ENCODE measurements at regions not wholly inside any gene's neighbourhood (a gene's known extent, or its start where the extent isn't known, plus 50 kb on each side); places are given as distances from the start of the nearest gene placed in this dataset.
"Not testable (repeated sequence)": the region's sequence is repeated elsewhere in the genome, so short reads cannot be mapped to it uniquely, and the experiment has no call there.

GRCh38 chr12:126982707-126983106, 1284.3 kb upstream of the TMEM132C start:
- no peak for DNase-seq (ENCODE audit: low read depth)

DNA sequence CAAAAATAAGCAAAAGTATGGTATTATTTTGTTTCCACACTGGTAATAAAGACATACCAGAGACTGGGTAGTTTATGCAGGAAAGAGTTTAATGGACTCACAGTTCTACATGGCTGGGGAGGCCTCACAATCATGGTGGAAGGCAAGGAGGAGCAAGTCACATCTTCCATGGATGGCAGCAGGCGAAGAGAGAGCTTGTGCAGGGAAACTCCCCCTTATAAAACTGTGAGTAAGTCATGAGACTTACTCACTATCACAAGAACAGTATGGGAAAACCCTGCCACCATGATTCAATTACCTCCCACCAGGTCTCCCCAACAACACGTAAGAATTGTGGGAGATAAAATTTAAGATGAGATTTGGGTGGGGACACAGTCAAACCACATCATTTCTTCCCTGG, 1283.2 kb upstream of the TMEM132C start:
- DNase-seq (ENCODE audit: low read depth): not testable (repeated sequence)

DNA sequence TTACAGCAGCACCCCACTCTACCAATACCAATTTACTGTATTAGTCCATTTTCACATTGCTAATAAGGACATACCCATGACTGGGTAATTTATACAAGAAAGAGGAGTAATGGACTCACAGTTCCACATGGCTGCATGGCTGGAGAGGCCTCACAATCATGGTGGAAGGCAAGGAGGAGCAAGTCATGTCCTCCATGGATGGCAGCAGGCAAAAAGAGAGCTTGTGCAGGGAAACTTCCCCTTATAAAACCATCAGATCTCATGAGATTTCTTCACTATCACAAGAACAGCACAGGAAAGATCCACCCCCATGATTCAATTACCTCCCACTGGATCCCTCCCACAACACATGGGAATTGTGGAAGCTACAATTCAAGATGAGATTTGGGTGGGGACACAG, 1281.3 kb upstream of the TMEM132C start:
- not testable (repeated sequence) for DNase-seq (ENCODE audit: low read depth)

DNA sequence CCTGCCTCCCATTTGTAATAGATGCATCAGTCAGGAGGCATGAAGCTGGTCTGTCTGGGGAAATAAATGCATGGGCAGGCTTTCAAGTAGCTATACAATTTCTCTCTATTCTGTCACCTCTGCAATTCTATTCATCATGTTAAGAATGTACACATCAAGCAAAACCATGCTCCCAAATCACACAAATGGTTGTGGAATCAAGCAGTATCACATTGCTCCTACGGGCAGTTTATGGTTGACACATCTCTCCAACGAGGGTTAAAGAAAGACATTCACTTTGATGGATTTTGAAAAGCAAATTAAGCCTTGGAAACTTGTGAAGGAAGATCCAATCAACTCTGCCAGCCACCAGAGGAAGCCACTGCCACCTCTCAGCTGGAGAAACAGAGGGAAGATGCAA, 1277.4 kb upstream of the TMEM132C start:
- no peak for DNase-seq (ENCODE audit: low read depth)

- no peak for DNase-seq (ENCODE audit: low read depth)
These were observed 1273.1 kb upstream of the TMEM132C start for GRCh38 chr12:126993898-126994297.

- no peak for DNase-seq (ENCODE audit: low read depth)
These were observed 1272.4 kb upstream of the TMEM132C start for GRCh38 chr12:126994599-126994998.

DNA sequence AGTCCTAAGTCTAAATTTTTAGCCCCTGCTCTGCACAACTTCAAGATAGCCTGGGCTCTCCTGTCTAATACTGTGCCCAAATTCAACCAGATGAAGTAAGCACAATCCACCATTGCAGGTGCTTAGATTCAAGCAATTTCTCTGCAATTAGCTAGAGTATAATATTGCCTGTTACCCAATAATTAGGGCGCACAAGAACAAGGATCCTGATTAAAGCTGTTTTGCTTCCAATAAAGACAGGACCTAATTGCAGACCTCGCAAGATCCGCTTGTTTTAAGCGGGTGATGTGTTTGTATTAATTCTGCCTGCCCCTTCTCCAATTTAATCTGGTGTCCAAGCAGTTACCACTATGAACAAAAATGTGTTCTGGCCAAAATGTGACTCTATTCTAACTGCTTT, 1268.9 kb upstream of the TMEM132C start:
- no peak for DNase-seq (ENCODE audit: low read depth)

- DNase-seq (ENCODE audit: low read depth): no peak
These were observed 1268.2 kb upstream of the TMEM132C start for GRCh38 chr12:126998747-126999285.

- no peak for DNase-seq (ENCODE audit: low read depth)
These were observed 1267.6 kb upstream of the TMEM132C start for GRCh38 chr12:126999352-126999751.

DNA sequence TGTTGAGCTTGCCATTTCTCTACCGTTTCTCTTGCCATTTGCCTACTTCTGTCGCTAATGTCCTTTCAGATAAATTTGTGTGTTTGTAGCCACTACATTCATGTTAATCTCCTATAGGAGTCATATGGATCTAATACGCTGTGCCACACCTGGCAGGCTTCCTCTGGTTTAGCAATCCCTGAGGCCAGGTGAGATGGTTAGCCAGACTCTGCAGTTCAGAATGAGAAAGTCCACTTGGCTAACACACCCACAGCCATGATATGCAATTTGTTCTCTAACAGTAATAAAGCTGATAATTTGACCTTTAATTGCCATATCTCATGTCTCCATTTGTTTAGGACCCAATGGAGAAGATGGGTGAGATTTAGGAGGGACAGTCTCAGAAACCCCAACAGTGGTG, 1261.6 kb upstream of the TMEM132C start:
- no peak for DNase-seq (ENCODE audit: low read depth)

- DNase-seq (ENCODE audit: low read depth): no peak
These were observed 1260.0 kb upstream of the TMEM132C start for GRCh38 chr12:127006972-127007371.

DNA sequence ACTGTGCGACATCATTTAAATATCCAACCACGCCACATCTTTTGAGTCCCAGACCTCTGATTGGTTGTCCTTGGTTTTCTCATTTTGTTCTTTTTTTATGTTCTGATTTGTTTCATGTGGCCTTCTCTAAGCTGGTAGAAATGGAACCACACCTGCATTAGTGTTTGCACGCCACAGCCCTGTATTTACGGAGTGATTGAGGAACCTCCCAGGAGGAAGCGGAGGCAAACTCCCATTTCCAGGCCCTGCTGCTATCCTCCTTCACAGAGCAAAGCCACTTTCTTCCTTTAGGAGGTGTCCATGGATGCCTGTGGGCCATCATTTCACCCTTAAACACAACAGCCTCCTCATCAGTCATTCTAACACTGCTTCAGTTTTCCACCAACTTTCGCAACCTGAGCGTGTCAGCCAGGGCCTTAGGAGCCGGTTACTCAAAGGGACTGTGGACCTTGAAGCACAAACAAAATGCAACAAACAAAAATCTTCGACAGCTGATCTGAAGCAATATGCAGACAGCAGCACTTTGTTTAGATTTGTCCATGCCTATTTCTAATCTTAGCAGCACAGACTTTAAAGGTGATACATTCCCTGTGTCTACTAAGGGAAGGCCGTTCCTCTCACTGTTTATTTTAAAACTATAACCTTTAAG, 1258.1 kb upstream of the TMEM132C start:
- no peak for DNase-seq (ENCODE audit: low read depth)

DNA sequence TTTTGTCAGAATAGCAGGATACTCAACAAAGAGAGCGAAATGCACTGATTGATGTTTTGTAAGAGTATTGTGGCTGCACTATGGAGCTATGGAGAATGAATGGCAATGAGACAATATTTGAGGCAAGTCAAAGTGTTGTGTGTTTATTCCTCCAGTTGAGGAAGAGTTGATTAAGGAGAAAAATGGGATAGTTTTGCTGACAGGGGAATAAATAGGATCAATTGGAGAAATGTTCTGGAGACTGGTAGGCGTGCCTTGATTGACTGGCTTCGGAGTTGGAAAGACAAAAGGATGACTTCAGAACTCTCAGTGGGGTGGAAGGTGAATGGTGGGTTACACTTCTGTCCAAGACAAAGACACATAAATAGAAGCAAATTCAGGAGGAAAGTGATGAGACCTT, 1254.9 kb upstream of the TMEM132C start:
- no peak for DNase-seq (ENCODE audit: low read depth)

DNA sequence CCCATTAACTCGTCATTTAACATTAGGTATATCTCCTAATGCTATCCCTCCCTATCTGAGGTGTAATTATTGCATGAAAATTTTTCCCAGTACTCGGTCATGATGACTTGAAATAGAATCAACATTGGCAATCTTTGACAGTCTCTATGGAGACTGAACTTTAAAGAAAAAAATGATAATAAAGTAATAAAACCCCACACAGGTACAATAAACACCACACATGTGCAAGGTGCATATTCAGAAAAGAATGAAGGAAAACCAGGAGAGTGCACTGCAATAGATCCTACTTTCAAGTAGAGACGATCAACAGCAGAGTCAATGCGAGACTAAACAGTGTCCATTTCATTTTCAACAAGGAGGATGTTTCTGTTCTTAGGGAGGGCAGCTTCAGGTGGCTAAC, 1253.8 kb upstream of the TMEM132C start:
- no peak for DNase-seq (ENCODE audit: low read depth)

DNA sequence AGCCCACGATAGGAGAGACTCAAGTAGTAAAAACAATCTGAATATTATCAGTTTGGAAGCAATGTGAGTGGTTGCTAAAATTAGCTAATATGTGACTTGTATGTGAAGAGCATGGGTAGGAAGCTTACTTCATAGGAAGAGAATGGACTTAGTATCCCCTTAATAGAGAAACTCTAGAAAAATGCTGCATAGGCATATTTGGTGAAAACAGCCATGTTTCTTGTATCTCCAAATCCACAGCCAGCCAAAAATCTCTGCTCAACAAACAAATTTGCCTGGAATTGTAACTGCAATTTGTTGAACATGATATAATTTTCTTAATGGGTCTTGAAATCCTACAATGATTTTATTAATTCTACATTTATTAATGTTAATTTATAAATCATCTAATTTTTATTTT, 1252.9 kb upstream of the TMEM132C start:
- DNase-seq (ENCODE audit: low read depth): no peak

GRCh38 chr12:127024791-127025190, 1242.2 kb upstream of the TMEM132C start:
- no peak for DNase-seq (ENCODE audit: low read depth)

DNA sequence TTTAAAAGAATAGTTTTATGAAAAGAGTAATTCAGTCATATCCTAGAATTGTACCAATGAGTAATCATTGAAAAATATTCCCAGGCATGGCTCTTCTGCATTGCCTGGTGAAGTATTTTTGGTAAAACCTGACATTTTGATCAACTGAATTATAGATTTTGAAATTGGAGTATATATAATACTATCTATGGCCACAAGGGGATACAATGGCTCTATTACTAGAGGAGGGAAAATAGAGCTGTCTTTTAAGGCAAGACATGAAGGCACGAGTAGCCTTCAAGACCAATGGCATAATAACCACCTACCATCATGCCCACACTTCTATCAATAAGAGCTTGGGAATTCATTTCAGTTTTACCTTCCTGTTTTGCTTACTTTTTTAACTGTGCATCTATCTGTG, 1241.4 kb upstream of the TMEM132C start:
- DNase-seq (ENCODE audit: low read depth): no peak

DNA sequence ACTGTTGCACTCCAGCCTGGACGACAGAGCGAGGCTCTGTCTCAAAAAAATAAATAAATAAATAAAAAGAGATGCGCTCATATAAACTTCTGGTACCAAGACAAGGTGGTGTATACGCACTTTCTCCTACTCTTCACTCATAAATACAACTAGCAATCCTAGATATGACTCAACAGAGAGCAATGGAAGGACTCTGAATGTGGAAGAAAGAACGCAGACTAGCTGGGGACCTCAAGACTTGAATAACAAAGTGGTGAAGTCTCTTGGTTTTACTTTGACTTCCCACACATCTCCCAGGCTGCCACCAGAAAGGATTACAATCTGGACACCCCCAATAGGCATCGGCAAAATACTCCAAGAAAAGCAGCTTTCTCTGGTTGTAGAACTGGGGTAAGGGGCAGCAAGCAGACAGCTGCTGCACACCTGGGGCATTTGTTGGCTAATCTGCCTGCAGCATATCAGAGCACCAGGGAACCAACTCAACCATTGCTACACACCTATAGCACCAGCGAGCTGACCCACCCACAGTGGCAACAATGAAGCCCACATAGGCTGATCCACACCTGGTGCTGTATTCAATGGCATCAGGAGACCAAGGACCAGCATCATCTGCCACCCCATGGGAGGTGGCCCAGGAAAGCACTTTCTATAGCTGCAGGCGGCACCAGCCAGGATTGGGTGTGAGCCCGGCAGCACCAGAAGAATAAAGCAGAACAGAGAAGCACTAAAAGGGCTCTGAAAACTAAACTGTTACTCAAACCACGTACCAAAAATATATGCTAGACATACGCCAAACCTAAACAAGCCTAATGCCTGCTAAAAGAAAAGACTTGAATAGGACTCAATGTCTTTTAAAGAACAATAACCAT, 1231.7 kb upstream of the TMEM132C start:
- no peak for DNase-seq (ENCODE audit: low read depth)

- DNase-seq (ENCODE audit: low read depth): no peak
These were observed 1228.8 kb upstream of the TMEM132C start for GRCh38 chr12:127038152-127038551.

- no peak for DNase-seq (ENCODE audit: low read depth)
These were observed 1228.2 kb upstream of the TMEM132C start for GRCh38 chr12:127038761-127039160.

DNA sequence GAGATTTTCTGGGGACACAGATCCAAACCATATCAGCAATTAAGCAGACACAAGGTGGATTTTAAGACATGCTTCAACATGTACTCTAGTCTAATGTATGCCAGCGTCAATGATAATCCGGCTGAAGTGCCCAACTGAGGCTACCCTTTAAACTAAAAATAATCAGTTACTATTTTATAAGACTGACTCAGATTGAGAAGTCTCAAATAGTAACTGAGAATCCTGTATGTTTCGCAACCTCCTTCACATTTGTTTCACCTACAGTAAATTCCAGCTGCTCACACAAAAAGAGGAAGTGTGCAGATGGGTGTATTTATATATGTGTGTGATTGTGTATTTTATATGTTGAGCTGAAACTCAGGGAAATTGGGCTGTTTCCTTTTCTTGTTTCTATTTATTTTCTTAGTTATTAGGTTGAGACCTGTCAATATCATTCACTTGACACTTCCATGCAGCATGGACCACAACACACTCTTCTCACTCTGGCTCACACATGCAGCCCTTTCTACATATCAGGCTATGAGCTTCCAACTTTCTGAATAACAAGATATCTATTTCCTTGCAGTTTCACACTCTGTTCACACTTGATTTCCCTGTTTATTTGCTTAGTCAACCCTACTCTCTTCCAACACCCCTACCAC, 1224.9 kb upstream of the TMEM132C start:
- no peak for DNase-seq (ENCODE audit: low read depth)

GRCh38 chr12:127043731-127044130, 1223.2 kb upstream of the TMEM132C start:
- DNase-seq (ENCODE audit: low read depth): no peak

DNA sequence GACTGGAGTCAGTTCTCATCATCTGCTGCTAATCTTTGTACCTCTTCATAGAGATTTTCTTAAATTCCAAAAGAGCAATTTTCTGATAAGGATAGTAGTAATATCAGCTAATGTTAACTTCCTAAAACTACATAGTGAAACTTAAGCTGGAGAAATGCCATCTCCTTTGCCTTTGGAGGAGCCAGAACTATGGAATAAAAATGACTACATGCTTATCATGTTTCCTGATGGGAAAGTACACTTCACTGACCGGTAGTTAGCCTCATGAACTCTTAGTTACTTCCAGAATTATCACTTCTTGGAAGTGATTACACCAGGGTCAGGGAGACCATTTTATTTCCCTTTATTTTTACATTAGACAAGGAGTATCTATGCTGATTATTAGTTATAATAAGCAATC, 1222.1 kb upstream of the TMEM132C start:
- no peak for DNase-seq (ENCODE audit: low read depth)
